GM12891 (cell line): ENCODE measurements at regions not wholly inside any gene's neighbourhood (a gene's known extent, or its start where the extent isn't known, plus 50 kb on each side); places are given as distances from the start of the nearest gene placed in this dataset.

Source experiments
- POLR2A ChIP-seq: IDR thresholded peaks from 2 replicates; pipeline ENCODE4 v1.6.1; 2011; ENCODE audit warnings: low read depth, low read length, control low read depth
- POLR2AphosphoS5 ChIP-seq: IDR thresholded peaks from 2 replicates; pipeline ENCODE4 v1.6.1; 2011; ENCODE audit warnings: low read depth, low read length, control low read depth
- SPI1 ChIP-seq: IDR thresholded peaks from 2 replicates; pipeline ENCODE4 v1.6.1; 2011; ENCODE audit warnings: low read depth, low read length, control low read depth

DNA sequence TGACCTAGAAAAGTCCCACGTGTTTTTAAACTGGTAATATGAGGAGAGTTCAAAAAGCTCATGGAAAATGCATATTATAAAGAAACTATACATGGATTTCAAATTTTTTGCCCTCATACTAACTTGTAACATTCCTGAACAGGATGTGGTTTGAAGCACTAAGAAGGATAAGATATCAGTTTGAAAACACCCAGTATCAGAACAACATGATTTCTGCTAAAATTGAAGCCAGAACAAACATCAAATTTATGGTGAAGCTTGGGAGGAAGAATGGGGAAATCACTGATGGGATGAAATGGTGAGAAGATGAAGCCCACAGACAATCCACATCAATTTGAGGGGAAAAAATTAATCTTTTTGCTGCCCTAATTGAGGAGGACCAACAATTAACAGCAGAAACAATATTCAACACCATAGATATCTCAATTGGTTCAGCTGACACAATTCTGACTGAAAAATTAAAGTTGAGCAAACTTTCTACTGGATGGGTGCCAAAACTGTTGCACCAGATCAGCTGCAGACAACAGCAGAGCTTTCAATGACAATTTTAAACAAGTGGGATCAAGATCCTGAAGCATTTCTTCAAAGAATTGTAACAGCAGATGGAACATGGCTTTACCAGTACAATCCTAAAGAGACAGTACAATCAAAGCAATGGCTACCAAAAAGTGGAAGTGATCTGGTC, 113.2 kb upstream of the SNX2 start:
- no peak for TF ChIP-seq POLR2A
- TF ChIP-seq POLR2AphosphoS5, result no peak
- no peak for TF ChIP-seq SPI1
